Ecto neural progenitor cell (in vitro differentiated cells): ENCODE measurements at regions not wholly inside any gene's neighbourhood (a gene's known extent, or its start where the extent isn't known, plus 50 kb on each side); places are given as distances from the start of the nearest gene placed in this dataset.

Source experiments
- DNase-seq: peaks from one replicate; pipeline ENCODE4 v3.0.0-alpha.2; 2018; ENCODE audit warnings: low spot score

DNA sequence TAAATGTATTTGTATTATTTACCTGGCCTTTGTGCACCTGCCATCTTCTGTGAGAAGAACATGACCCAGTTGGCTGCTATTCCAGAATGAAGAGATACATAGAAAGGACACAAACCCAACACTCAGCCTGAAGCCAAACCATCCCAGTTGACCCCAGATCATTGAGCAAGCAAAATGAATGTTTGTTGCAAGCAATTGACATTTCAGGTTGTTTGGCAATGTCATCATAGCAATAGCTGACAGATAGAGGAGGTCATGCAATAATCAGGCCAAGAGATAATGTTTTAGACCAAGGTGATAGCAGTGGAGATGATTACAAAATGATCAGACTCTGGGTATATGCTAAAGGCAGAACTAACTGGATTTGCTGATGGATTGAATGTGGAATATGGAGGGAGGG, 71.2 kb upstream of the TMEM164 start:
- DNase-seq: no peak

DNA sequence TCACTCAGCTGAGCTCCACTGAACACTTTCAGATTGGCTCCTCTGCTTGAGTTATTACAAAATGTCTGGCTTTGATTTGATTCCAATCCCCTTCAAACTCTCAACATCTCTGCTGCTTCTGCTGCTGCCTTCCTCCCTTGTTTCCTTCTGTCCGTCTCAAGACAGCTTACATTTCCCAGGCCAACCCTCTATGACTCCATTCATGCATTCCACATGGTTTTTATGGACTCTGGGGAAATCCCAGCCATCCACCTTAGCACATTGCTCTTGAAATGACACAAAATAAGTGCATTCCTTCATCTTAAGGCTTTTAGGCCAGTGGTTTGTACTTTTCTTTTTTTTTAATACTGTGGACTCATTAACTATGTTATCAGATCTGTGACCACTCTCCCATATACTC, 68.5 kb upstream of the TMEM164 start:
- DNase-seq: no peak

DNA sequence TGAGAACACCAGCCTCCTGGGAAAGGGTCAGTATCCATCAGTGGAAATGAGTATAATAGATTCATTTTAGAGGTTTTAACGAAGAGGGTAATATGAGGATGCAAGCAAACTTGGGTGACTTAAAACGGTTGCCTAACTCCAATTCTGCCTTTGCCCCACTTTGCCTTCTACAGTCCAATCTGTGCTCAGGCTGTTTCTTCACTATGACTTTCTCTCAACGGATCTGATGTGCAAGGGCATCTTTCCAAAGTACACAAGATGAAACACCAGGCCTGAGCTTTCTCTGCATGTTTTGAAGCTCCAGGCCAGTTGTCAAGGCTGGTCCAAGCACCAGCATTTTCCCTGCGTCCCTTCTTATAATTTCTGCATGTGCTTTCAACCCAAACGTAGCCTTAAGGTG, 68.0 kb upstream of the TMEM164 start:
- DNase-seq: no peak

DNA sequence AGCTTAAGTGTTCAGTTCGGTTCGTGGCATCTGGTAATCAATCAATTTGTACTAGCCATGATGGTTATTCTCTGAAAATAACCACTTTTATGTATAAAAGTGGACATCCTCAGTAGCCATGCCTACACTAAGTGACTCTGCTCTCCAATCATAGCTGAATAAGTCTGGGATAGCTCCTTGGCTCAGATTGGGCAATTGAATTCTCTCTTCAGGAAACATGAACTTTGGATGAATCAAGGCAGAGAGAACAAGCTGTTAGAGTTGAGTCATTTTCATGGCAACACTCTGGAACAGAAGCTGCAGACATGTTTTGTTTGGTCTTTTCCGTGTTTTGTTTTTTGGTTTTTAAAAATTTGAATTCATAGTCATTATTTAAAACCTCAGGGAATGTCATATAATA, 66.8 kb upstream of the TMEM164 start:
- DNase-seq: no peak

DNA sequence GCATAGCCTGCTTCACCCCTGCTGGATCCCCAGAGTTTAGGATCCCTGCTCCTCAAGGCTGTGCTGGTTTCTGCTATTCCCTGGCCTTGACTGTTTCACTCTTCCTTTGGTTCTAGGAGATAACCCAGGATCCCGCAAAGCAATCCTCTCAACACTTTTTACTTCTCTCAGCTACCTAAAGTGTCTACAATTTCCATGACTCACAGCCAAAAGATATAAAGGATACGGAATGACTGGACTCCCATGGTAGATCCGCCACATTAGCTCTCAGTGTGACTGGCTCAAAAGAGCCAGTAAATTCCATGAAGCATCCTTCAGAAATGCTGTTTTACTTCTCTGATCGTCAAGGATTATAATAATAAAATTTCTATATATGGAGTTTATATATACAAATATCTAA, 66.3 kb upstream of the TMEM164 start:
- DNase-seq: no peak

DNA sequence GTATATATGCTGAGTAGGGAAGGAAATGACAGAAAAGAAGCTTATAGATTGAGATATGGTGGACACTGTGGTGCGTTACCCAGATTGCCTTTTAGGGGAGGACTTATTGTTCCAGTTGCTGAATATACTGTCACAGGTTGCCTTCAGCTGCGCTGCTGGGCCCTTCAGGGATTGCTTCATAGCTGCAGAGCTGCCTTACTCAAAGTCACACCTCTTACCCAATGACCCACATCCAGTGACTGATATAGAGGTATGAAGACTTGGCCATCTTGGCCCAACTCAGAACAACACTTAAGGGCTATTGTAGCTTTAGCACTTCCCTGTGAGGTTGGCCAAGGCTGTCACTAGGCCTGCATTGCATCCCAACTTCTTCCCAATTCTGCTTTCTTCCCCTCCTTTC, 63.4 kb upstream of the TMEM164 start:
- DNase-seq: no peak

DNA sequence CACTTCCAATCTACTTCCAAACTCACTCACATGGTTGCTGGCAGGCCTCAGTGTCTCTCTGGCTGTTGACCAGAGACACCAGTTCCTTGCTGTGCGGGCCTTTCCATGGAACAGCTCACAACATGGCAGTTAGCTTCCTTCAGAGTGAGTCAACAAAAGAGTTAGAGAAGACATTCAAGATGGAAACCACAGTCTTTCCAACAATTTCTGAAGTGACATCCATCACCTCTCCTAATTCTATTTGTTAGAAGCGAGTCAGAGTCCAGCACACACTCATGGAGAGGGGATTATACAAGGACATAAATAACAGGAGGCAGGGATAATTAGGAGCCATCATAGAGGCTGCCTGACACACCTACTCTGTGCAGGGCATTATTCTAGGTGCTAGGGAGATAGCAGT, 62.5 kb upstream of the TMEM164 start:
- DNase-seq: no peak

DNA sequence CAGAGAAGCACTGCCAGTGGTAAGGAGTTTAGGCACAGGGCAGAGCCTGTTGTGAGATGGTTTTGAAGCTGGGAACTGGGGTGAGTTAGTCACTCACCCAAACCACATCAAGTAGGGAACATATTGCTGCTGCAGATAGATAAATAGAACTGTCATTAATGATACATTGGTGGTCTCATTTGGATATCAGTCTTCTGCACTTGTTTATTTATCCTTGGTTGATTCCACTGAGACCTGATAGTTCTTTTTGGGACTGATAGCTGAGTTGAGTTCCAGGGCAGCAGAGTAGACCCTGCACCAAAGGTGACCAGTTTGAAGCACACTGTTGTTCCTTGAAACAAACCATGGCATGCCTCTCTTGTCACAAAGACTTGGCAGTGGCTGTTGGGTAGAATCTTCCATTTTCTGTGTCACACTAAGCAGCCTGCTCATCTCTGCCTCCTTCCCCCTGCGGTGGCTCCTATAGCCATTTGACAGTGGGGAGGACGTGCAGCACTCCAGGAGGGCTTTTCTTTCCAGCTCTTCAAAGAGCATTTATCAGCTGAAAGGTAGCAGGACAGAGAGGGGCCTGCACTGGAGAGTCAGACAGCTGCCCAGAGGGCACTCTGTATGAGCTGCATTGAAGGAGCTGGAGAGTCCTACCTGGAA, 59.7 kb upstream of the TMEM164 start:
- DNase-seq: no peak

DNA sequence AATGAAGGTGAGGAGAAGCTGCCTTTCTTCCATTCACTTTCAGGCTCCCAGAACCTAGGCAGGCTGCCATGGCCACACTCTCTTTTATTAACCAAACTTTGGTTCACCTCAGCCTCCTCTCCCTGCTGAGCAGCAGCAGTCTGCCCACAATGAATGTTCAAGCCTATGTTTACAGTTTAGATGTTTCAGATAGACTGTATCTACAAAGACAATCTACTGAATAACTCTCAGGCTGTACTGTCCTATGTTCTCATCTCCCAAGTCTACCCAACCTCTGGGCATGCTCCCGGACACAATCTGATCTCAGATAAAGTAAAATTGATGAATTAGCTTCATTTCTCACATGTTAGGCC, 59.2 kb upstream of the TMEM164 start:
- DNase-seq: no peak

DNA sequence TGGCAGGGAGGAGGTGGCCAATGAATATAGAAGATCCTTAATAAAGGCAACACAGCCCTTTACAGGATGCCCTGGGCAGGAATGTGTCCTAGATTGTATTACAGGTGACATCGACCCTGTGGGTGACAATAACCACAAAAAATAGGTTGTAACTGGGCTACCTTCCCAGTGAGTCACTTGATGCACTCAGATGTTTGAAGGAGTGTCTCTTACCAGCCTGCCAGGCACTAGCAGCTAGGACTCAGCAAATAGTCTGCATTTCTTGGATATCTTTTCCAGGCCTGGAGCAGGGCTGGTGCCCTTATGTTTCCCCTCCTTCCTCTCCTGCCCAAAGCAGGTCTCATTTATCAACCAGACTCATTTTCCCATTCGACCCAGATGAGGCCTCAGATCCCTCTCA, 50.9 kb upstream of the TMEM164 start:
- DNase-seq: no peak

DNA sequence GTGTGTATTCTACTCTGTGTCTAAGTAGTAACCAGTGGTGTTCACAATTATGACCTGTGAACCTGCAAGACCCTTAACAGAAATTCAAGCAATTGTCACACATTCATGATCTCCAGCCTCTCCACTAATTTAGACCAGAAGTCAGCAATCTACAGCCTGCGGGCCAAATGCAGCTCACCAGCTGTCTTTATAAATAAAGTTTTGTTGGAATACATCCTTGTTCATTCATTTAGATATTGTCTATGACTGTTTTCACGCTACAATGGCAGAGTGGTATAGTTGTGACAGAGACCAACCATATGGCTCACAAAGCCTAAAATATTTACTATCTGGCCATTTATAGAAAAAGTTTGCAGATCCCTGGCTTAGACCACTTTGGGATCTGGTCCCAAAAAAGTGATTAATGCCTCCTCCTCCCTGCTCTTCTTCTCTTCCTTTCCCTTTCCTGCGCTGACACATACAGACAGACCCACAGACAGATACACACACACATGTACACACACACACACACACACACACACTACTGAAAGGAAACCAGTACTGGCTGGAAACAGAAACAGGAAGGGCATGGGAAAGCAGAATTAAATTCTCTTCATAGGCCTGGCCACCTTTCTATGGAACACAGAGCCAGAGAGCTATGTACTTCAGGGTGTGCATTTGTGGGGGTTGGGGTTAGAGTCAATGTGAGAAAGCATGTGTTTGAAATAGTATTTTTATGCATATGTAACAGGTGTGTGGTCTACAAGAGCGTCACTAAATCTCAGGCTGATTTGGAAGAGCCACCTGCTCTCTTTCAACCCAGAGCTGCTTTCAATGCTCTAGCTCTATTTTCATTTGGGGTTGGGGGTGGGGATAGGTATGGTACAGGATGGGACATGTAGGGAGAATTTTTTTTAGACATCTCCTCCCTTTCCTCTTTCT, 49.7 kb upstream of the TMEM164 start:
- no peak for DNase-seq
